ENCODE measurements at regions not wholly inside any gene's neighbourhood (a gene's known extent, or its start where the extent isn't known, plus 50 kb on each side); places are given as distances from the start of the nearest gene placed in this dataset.
A peak's percentile ranks its signal among the peaks of the same experiment; 100 is the strongest.

DNA sequence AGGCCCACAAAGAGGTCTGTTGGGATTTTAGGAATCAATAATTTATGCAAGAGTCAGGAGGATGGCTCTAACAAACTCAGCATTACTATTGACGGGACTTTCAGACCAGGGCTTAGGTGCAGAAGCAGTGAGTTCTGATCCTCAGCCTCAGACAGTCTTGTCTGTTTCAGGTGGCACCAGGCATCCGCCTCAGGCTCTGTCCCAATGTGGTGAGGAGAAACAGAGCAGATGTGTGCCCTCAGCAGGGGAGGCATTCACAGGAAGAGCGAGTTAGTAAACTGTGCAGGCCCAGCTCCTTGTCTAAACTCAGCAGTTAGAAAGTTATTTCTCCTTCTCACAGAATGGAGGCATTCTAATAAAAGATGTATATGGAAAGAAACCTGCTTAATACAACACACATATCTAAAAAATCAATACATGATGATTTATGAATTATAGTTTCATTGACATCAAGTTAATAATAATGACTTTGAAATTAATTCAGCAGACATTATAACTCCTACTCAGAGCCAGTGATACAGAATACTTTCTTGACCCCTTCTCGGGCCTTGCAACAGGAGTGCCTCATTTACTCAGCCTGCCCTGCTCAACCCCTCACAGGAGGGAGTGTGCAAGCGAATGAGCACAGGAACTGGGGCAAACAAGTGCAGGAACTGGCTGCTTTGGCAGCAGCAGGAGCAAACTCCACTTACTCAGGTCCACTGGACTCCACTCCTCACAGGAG lies 202.8 kb upstream of the SMIM31 start:
- BruUV-seq (replicated peaks): no TSS peak
- no peaks in the 10 kb centered on the region for H3K4me1 Mint-ChIP-seq (ENCODE audit: insufficient read depth, unreplicated experiment)

DNA sequence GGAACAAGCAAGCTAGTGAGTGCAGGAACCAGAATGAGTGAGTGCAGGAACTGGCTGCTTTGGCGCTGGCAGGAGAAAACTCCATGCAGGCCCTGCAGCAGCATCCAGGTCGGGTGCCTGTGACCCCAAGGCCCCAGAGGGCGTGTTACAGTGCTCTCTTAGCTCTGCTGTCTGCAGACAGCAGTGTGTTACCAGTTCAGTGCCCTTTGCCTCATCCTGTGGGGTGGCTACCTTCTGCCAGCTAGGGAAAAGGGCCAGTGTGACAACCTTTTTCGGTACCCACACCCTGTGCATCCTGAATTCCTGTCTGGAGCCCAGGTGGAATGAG lies 202.3 kb upstream of the SMIM31 start:
- no TSS peak for BruUV-seq (replicated peaks)
- no peak overlapping the region for H3K4me3 Mint-ChIP-seq (ENCODE audit: unreplicated experiment)
- no peaks in the 10 kb centered on the region for H3K27me3 Mint-ChIP-seq (ENCODE audit: insufficient read depth, unreplicated experiment)
- no peak overlapping the region for H3K27ac Mint-ChIP-seq (ENCODE audit: low read depth, unreplicated experiment)
- ChIA-PET POLR2A (no interaction called here), CTCF (no interaction called here)
- no peaks in the 10 kb centered on the region for H3K36me3 Mint-ChIP-seq (ENCODE audit: insufficient read depth, unreplicated experiment)
- intact Hi-C loops (cut with micrococcal nuclease): no loop called here
- no peaks in the 10 kb centered on the region for H3K4me1 Mint-ChIP-seq (ENCODE audit: insufficient read depth, unreplicated experiment)
- H3K9me3 Mint-ChIP-seq (ENCODE audit: unreplicated experiment): no peaks in the 10 kb centered on the region
- TF ChIP-seq, protein P1, sequence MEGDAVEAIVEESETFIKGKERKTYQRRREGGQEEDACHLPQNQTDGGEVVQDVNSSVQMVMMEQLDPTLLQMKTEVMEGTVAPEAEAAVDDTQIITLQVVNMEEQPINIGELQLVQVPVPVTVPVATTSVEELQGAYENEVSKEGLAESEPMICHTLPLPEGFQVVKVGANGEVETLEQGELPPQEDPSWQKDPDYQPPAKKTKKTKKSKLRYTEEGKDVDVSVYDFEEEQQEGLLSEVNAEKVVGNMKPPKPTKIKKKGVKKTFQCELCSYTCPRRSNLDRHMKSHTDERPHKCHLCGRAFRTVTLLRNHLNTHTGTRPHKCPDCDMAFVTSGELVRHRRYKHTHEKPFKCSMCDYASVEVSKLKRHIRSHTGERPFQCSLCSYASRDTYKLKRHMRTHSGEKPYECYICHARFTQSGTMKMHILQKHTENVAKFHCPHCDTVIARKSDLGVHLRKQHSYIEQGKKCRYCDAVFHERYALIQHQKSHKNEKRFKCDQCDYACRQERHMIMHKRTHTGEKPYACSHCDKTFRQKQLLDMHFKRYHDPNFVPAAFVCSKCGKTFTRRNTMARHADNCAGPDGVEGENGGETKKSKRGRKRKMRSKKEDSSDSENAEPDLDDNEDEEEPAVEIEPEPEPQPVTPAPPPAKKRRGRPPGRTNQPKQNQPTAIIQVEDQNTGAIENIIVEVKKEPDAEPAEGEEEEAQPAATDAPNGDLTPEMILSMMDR (IDR thresholded peaks at IDR 0.05; ENCODE audit: unreplicated experiment): no peak
- DNase-seq (ENCODE audit: unreplicated experiment): no peak

More for the DNA sequence above, 202.8 kb upstream of the SMIM31 start:
- no peak for DNase-seq (ENCODE audit: unreplicated experiment)
- CTCF ChIA-PET: no interaction called here
- POLR2A ChIA-PET: no interaction called here
- Mint-ChIP-seq H3K9me3 (ENCODE audit: unreplicated experiment) (no peaks in the 10 kb centered on the region), H3K27me3 (ENCODE audit: insufficient read depth, unreplicated experiment) (no peaks in the 10 kb centered on the region), H3K27ac (ENCODE audit: low read depth, unreplicated experiment) (no peak overlapping the region), H3K4me3 (ENCODE audit: unreplicated experiment) (no peak overlapping the region), H3K36me3 (ENCODE audit: insufficient read depth, unreplicated experiment) (no peaks in the 10 kb centered on the region)
- intact Hi-C loops (cut with micrococcal nuclease): no loop called here
- TF ChIP-seq, protein P1 (IDR thresholded peaks at IDR 0.05; ENCODE audit: unreplicated experiment): no peak

DNA sequence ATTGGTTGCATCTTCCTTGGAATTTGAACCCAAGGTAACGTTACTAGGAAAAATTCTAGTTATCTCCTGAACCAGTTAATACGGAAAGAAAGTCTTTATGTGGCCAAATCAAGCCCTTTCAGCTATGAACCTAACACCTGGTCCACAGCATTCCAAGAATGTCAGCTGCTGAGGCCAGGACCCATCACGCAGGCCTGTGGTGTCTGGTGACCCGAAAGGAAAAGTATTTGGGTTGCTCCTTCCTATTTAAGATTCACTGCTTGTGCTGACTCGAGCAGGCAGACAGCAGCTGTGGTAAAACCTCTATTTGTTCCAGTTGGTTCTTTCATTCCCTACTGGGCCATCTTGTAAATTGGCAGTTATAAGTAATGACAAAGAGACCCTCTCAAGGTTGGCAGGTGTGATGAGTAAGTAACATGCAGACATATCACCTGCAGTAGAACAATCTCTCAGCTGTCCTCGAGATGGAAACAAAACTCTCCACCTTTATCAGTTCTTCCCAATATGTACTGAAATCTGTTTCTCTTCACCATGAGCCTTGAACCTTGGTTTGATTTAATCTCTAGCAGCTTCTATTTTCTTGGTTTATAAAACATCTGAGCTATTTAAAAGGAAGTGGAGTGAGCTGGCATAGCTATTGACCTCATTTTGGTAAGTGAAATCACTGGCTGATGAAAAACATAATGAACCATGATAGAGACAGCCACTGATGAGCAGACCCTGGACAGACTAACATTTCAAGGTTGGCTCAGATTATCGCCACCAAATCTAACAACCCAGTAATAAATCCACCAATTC lies 182.1 kb upstream of the SMIM31 start:
- CTCF ChIA-PET: interaction anchor here (0.6 to 0.7 kb wide), 3 partner anchors 82 to 801 kb away, joined by 3 to 5 read pairs (median 4); no protein-coding TSS in a partner anchor
- no peaks in the 10 kb centered on the region for H3K27me3 Mint-ChIP-seq (ENCODE audit: insufficient read depth, unreplicated experiment)
- no peak for DNase-seq (ENCODE audit: unreplicated experiment)

DNA sequence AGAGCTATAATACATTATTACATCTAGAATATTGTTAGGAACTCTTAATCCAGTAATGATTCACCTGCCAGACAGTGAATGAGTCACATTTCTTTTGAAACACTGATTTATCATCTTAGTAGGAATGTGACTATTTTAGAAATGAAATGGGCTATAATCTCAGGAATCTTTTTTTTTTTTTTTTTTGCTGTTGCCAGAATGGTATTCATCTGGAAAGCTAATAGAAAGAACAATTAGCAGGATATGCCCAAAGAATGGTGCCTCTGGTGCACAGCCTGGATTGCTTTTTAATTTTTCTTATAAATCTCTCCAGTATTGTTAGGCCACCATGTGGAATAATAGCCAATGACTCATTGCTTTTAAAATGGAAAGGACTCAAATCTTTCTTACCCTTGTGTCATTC lies 181.1 kb upstream of the SMIM31 start:
- Mint-ChIP-seq H3K27ac (ENCODE audit: low read depth, unreplicated experiment) (peak overlapping the region; percentile 80), H3K9me3 (ENCODE audit: unreplicated experiment) (no peaks in the 10 kb centered on the region)
- no TSS peak for BruUV-seq (replicated peaks)

More for the DNA sequence above, 182.1 kb upstream of the SMIM31 start:
- Mint-ChIP-seq H3K27ac (ENCODE audit: low read depth, unreplicated experiment) (peak overlapping the region; percentile 80), H3K36me3 (ENCODE audit: insufficient read depth, unreplicated experiment) (no peaks in the 10 kb centered on the region), H3K4me1 (ENCODE audit: insufficient read depth, unreplicated experiment) (peaks cover 8% of the 10 kb centered on the region), H3K9me3 (ENCODE audit: unreplicated experiment) (no peaks in the 10 kb centered on the region), H3K4me3 (ENCODE audit: unreplicated experiment) (no peak overlapping the region)
- intact Hi-C loops (cut with micrococcal nuclease): loop anchor here (2.0 kb wide), 1 partner anchor 77 kb away; no protein-coding TSS in a partner anchor
- POLR2A ChIA-PET: interaction anchor here (0.5 to 3.0 kb wide), 7 partner anchors 15 to 214 kb away, joined by 3 to 24 read pairs (median 3); no protein-coding TSS in a partner anchor
- TF ChIP-seq, protein P1 (IDR thresholded peaks at IDR 0.05; ENCODE audit: unreplicated experiment): no peak
- no TSS peak for BruUV-seq (replicated peaks)

More for the DNA sequence above, 181.1 kb upstream of the SMIM31 start:
- intact Hi-C loops (cut with micrococcal nuclease): loop anchor here (2.0 kb wide), 1 partner anchor 76 kb away; no protein-coding TSS in a partner anchor
- TF ChIP-seq, protein P1 (IDR thresholded peaks at IDR 0.05; ENCODE audit: unreplicated experiment): no peak
- Mint-ChIP-seq H3K27me3 (ENCODE audit: insufficient read depth, unreplicated experiment) (no peaks in the 10 kb centered on the region), H3K4me3 (ENCODE audit: unreplicated experiment) (no peak overlapping the region), H3K36me3 (ENCODE audit: insufficient read depth, unreplicated experiment) (no peaks in the 10 kb centered on the region), H3K4me1 (ENCODE audit: insufficient read depth, unreplicated experiment) (peaks cover 8% of the 10 kb centered on the region)
- CTCF ChIA-PET: no interaction called here
- POLR2A ChIA-PET: interaction anchor here (0.8 to 3.0 kb wide), 4 partner anchors 36 to 159 kb away, joined by 3 to 24 read pairs (median 3); no protein-coding TSS in a partner anchor
- peak; percentile 81 for DNase-seq (ENCODE audit: unreplicated experiment)

Measured in MCF 10A (cell line).